H9 (cell line): ENCODE measurements at regions not wholly inside any gene's neighbourhood (a gene's known extent, or its start where the extent isn't known, plus 50 kb on each side); places are given as distances from the start of the nearest gene placed in this dataset.

Experiments
- DNase-seq: peaks from one replicate; pipeline ENCODE4 v3.0.0-alpha.2; 2017
- H2AFZ ChIP-seq: one replicate; pipeline ENCODE4 v1.6.1; 2013; ENCODE audit warnings: mild to moderate bottlenecking, low read length, control low read depth, moderate library complexity
- H2AK5ac ChIP-seq: 2 replicates; pipeline ENCODE4 v1.6.1; 2013; ENCODE audit warnings: low read length, control low read depth, mixed read lengths; ENCODE audit not compliant: insufficient read length
- H2BK120ac ChIP-seq: one replicate; pipeline ENCODE4 v1.6.1; 2013; ENCODE audit warnings: low read depth, mild to moderate bottlenecking, low read length, control low read depth, inconsistent platforms; ENCODE audit not compliant: poor library complexity, severe bottlenecking
- H2BK12ac ChIP-seq: 2 replicates; pipeline ENCODE4 v1.6.1; 2013; ENCODE audit warnings: low read length, control low read depth, mixed read lengths, low read depth; ENCODE audit not compliant: insufficient read length
- H2BK15ac ChIP-seq: 2 replicates; pipeline ENCODE4 v1.6.1; 2013; ENCODE audit warnings: low read depth, low read length, control low read depth
- H2BK20ac ChIP-seq: one replicate; pipeline ENCODE4 v1.6.1; 2013; ENCODE audit warnings: low read depth, mild to moderate bottlenecking, low read length, control low read depth, inconsistent platforms; ENCODE audit not compliant: poor library complexity, severe bottlenecking
- H2BK5ac ChIP-seq: 2 replicates; pipeline ENCODE4 v1.6.1; 2013; ENCODE audit warnings: low read length, control low read depth, mixed read lengths; ENCODE audit not compliant: insufficient read length
- H3K14ac ChIP-seq: 2 replicates; pipeline ENCODE4 v1.6.1; 2013; ENCODE audit warnings: low read length, control low read depth; ENCODE audit not compliant: insufficient read depth
- H3K18ac ChIP-seq: 2 replicates; pipeline ENCODE4 v1.6.1; 2013; ENCODE audit warnings: low read depth, mild to moderate bottlenecking, mixed read lengths, low read length, control low read depth; ENCODE audit not compliant: insufficient read length
- H3K23ac ChIP-seq: 2 replicates; pipeline ENCODE4 v1.6.1; 2013; ENCODE audit warnings: low read length, control low read depth, mixed read lengths, low read depth; ENCODE audit not compliant: insufficient read length
- H3K23me2 ChIP-seq: 2 replicates; pipeline ENCODE4 v1.6.1; 2013; ENCODE audit warnings: low read depth, mild to moderate bottlenecking, mixed read lengths, low read length, control low read depth; ENCODE audit not compliant: insufficient read length, poor library complexity, severe bottlenecking
- H3K27ac ChIP-seq: 2 replicates; pipeline ENCODE4 v1.5.1; 2013; ENCODE audit warnings: low read length, control low read depth, mixed read lengths, low read depth; ENCODE audit not compliant: insufficient read length
- H3K27me3 ChIP-seq: 2 replicates; pipeline ENCODE4 v1.6.1; 2013; ENCODE audit warnings: low read length, control low read depth, inconsistent platforms; ENCODE audit not compliant: insufficient read depth
- H3K4ac ChIP-seq: 2 replicates; pipeline ENCODE4 v1.6.1; 2013; ENCODE audit warnings: low read depth, mild to moderate bottlenecking, control low read depth, inconsistent platforms, low read length, moderate library complexity
- H3K4me1 ChIP-seq: 2 replicates; pipeline ENCODE4 v1.6.1; 2013; ENCODE audit warnings: low read length, control low read depth, inconsistent platforms; ENCODE audit not compliant: insufficient read depth
- H3K4me2 ChIP-seq: 2 replicates; pipeline ENCODE4 v1.6.1; 2013; ENCODE audit warnings: low read length, control low read depth, mixed read lengths; ENCODE audit not compliant: insufficient read length, insufficient read depth
- H3K56ac ChIP-seq: 2 replicates; pipeline ENCODE4 v1.6.1; 2013; ENCODE audit warnings: low read depth, mild to moderate bottlenecking, mixed read lengths, low read length, control low read depth; ENCODE audit not compliant: insufficient read length
- H3K79me1 ChIP-seq: 2 replicates; pipeline ENCODE4 v1.6.1; 2013; ENCODE audit warnings: low read depth, mild to moderate bottlenecking, moderate library complexity, low read length, control low read depth, inconsistent platforms; ENCODE audit not compliant: insufficient read depth, poor library complexity, severe bottlenecking
- H3K79me2 ChIP-seq: 2 replicates; pipeline ENCODE4 v1.6.1; 2013; ENCODE audit warnings: low read length, control low read depth, inconsistent platforms; ENCODE audit not compliant: insufficient read depth
- H3K9ac ChIP-seq: 2 replicates; pipeline ENCODE4 v1.6.1; 2013; ENCODE audit warnings: low read length, control low read depth, mixed read lengths; ENCODE audit not compliant: insufficient read length; ENCODE audit errors: extremely low read depth
- H3K9me3 ChIP-seq: one replicate; pipeline ENCODE4 v1.6.1; 2013; ENCODE audit warnings: low read depth, low read length, inconsistent platforms; ENCODE audit not compliant: control insufficient read depth
- H3T11ph ChIP-seq: one replicate; pipeline ENCODE4 v1.6.1; 2013; ENCODE audit warnings: mild to moderate bottlenecking, low read length, control low read depth, inconsistent platforms
- H4K20me1 ChIP-seq: one replicate; pipeline ENCODE4 v1.6.1; 2013; ENCODE audit not compliant: control insufficient read depth, insufficient read length, insufficient read depth
- H4K5ac ChIP-seq: 2 replicates; pipeline ENCODE4 v1.6.1; 2013; ENCODE audit warnings: low read depth, mild to moderate bottlenecking, mixed read lengths, low read length, control low read depth; ENCODE audit not compliant: insufficient read length
- H4K8ac ChIP-seq: replicated peaks from 2 replicates; pipeline ENCODE4 v1.6.1; 2013; ENCODE audit warnings: low read length, control low read depth, mixed read lengths, low read depth; ENCODE audit not compliant: insufficient read length
- H4K91ac ChIP-seq: 2 replicates; pipeline ENCODE4 v1.6.1; 2013; ENCODE audit warnings: low read depth, mild to moderate bottlenecking, moderate library complexity, mixed read lengths, low read length, control low read depth; ENCODE audit not compliant: insufficient read length
- H3K27ac Mint-ChIP-seq, 3 experiments: 2 replicates in 2 of 3; 3 replicates in 1 of 3; pipeline ENCODE4 v1.8.0; 2020 to 2021; ENCODE audit warnings: mixed read lengths in 3 of 3, mild to moderate bottlenecking in 1 of 3, moderate library complexity in 1 of 3
- H3K27me3 Mint-ChIP-seq: 2 replicates; pipeline ENCODE4 v1.8.0; 2021; ENCODE audit warnings: low read depth, mild to moderate bottlenecking, moderate library complexity, mixed read lengths
- H3K36me3 Mint-ChIP-seq, 3 experiments: 2 replicates in 2 of 3; 3 replicates in 1 of 3; pipeline ENCODE4 v1.8.0; 2020 to 2021; ENCODE audit warnings: low read depth in 3 of 3, mixed read lengths in 3 of 3; ENCODE audit not compliant: insufficient read depth in 1 of 3
- H3K4me1 Mint-ChIP-seq, 2 experiments: 2 replicates each; pipeline ENCODE4 v1.8.0; 2020; ENCODE audit warnings: mixed read lengths in 2 of 2
- H3K4me3 Mint-ChIP-seq, 2 experiments: 2 replicates in 1 of 2; 3 replicates in 1 of 2; pipeline ENCODE4 v1.8.0; 2020 to 2021; ENCODE audit warnings: mild to moderate bottlenecking in 2 of 2, mixed read lengths in 2 of 2, moderate library complexity in 1 of 2
- H3K9me3 Mint-ChIP-seq, 2 experiments: 2 replicates in 1 of 2; 3 replicates in 1 of 2; pipeline ENCODE4 v1.8.0; 2020; ENCODE audit warnings: mild to moderate bottlenecking in 2 of 2, mixed read lengths in 2 of 2, moderate library complexity in 1 of 2
- CTCF ChIP-seq: fragments of 200-600 bp; sonication (generic); conservative IDR thresholded peaks from 3 replicates; pipeline ENCODE4 v1.8.0; 2021; ENCODE audit warnings: antibody characterized with exemption, mild to moderate bottlenecking
- WGBS: extraction: QIAGEN DNeasy Blood & Tissue Kit; methylation state at CpG from one replicate; pipeline ENCODE4 v1.1.7; 2013; ENCODE audit warnings: missing lambda C conversion rate, low lambda C conversion rate, mixed read lengths; ENCODE audit not compliant: insufficient read length; ENCODE audit errors: extremely low coverage; 5-methylcytosine and 5-hydroxymethylcytosine counted together

- Histone ChIP-seq H3K4me2 (no peak overlapping the region), H2BK15ac (no peak overlapping the region), H3K79me1 (no peaks in the 10 kb centered on the region), H3K9me3 (peaks cover 5% of the 10 kb centered on the region), H3K9ac (no peak overlapping the region), H3K4me1 (no peaks in the 10 kb centered on the region), H2AK5ac (no peak overlapping the region), H4K20me1 (no peaks in the 10 kb centered on the region), H2AFZ (no peak overlapping the region), H3K18ac (no peak overlapping the region), H4K5ac (no peak overlapping the region), H3K23ac (no peak overlapping the region), H4K91ac (no peak overlapping the region), H3K4ac (no peak overlapping the region), H3K27me3 (no peaks in the 10 kb centered on the region), H2BK12ac (no peak overlapping the region), H3K14ac (no peak overlapping the region), H2BK120ac (no peak overlapping the region), H3K23me2 (no peaks in the 10 kb centered on the region), H3K79me2 (no peaks in the 10 kb centered on the region), H3K56ac (no peak overlapping the region), H3K27ac (no peak overlapping the region), H4K8ac (no peak overlapping the region), H2BK5ac (no peak overlapping the region), H3T11ph (no peak overlapping the region), H2BK20ac (no peak overlapping the region)
- H3K4me1 Mint-ChIP-seq: no peaks in the 10 kb centered on the region
- peaks cover 77 to 91% of the 10 kb centered on the region in 2 experiments for H3K9me3 Mint-ChIP-seq
- H3K27ac Mint-ChIP-seq: no peak overlapping the region
- H3K4me3 Mint-ChIP-seq: no peak overlapping the region
- no peak for TF ChIP-seq CTCF
- WGBS: no CpG with 5 or more reads among the region's 6 CpGs
- peaks cover 8 to 32% (median 10%) of the 10 kb centered on the region in 3 experiments for H3K36me3 Mint-ChIP-seq
- DNase-seq: no peak
- no peaks in the 10 kb centered on the region; the same call in 1 of the 2 replicates for H3K27me3 Mint-ChIP-seq
These were observed 1154.3 kb downstream of the EPHA3 start for GRCh38 chr3:90261481-90262433.
